GM18861 (cell line): ENCODE measurements at regions not wholly inside any gene's neighbourhood (a gene's known extent, or its start where the extent isn't known, plus 50 kb on each side); places are given as distances from the start of the nearest gene placed in this dataset.

ENCODE experiments used
- ATAC-seq: cut with Tn5 transposase; IDR thresholded peaks from one replicate; pipeline ENCODE4 v1.9.1; 2021; ENCODE audit not compliant: unreplicated experiment

DNA sequence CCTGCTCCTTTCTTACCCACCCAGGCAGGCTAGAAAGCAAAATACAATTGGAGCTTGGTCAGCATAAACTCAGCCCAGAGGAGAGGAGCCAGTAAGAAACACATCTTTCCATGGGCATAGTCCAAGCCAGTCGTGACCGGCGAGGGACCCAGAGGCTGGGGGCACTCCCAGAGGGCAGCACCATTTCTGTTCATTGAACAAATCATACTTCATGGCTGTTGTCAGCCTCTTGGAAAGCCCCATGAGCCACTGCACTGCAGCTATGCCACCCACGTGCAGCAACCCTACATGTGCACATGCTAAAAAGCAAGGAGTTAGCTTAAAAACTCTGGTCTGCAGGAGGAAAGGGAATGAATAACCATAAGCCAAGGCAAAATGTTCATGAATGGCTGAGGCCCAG lies 90.0 kb upstream of the CDKN3 start:
- no peak for ATAC-seq

DNA sequence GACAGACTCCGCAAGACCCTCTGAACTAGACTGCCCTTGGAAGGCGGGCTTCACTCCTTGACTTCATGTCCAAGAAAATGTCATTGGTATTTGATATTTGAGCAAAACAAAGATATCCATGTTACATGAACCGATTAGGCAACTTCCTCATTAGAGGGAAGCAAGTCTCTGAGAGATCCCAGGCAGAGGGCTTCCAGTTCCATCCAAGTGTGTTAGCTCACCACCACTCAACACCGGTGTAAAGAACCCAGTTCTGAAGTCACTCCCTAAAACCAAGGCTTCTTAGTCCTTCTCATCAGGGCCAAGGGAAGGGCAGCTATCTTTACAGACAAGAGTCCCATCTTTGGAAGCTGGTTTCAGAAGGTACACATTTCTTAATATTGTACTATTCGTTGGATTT lies 87.2 kb upstream of the CDKN3 start:
- no peak for ATAC-seq

DNA sequence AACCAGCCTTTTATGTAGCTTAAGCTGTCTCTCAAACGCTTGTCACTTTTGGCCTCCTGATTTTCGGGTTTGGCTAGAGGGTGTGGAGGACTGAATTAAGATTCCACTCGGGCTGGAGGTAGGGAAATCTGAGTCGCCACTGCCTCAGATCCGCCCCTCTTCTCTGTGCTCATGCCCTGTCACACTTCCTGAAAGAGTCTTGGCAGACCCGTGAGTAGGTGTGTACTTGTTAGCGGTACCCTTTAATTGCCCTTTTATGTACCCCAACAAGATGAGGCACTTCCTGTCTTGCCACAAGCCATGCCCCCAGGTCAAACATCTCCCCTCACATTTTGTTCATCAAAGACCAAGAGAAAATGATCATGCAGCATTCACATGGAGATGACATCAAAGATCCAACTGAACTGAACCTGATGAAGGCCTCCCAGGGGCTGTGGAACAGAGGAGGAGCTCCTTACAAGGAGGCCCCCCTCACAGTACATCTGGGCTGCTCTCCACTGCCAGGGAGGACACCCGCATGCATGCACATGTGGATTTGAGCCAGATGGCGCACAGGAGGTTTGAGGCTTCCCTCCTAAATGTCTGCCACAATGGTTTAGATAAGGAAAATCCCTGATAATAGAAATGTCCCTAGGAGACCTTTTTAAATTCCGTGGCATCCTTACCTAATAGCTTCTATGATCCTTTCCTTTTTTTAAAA lies 86.5 kb upstream of the CDKN3 start:
- no peak for ATAC-seq

DNA sequence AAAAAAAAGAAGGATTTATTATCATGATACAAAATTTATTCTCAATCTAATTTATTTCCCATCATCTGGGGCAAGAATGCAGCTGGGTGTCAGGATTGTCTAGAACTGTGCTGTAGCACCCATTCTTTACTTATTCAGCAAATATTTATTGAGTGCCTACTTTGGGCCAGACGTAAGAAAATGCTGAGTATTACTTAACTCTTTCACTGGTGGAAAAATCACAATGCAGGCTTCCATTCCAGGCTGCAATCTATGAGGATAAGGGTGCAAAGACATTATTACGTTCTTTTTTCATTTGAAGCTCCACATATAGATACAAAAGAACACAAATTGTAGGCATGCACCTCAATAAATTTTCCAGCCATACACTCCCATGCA lies 86.0 kb upstream of the CDKN3 start:
- no peak for ATAC-seq

DNA sequence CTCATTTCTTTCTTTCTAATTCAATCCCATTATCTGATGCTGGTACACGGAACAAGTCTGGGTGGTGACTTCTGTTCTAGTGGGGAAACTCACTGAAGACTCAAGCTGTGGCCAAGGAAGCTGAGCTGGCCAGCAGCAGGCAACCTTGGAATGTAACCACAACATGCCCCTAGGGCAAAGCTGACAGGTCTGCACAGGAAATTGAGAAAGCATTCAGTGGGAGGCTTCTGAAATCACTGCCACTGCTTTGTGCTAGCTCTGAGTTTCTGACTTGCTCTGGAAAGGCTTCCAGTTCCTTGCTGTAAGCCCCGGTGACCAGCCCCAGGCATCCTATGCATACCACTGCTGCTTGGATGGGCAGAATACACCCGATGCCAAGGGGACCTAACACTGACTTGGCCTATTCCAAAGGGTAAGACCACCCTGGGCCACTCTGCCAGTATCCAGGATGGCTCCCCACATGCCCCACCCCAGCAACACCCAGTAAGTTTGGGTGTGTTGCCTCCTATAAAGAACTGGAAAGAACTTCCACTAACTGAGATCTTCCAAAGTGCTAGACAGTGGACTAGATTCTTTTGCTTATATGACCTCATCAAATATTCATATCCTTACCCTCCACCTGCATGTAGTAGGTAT lies 84.5 kb upstream of the CDKN3 start:
- no peak for ATAC-seq

DNA sequence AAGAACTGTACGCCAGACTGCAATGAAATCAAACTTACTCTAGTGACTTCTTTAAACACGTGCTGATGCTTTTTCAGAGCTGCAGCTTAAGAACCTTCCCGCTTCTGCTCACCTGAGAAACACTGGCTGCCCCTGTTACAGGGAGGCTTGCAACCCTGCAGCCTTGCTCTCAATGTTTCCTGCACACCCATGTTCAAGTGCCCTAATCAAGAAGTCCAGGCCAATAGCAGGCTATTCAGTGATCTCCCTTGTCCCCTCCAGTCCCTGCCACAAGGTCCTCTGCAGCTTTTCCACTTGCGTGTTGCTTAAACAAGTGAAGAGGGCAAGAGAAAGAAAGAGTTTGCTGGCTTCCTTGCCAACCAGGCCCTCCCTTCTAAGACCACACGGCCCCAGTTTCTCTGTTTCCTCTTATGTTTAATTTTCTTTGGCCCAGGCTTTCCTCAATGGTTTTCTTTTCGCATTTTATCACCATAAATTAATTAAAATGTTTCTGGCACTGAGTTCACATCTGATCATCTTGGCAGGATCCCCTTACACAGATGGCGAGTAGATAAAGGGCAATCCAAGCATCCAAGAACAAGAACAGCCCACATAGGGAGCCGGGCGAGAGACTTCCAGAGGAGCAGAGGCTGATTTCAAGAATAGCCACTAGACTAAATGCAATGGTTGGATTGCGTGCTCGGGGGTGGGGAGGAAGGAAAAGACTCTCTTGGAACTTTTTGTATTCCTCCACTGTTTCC lies 82.3 kb upstream of the CDKN3 start:
- no peak for ATAC-seq

DNA sequence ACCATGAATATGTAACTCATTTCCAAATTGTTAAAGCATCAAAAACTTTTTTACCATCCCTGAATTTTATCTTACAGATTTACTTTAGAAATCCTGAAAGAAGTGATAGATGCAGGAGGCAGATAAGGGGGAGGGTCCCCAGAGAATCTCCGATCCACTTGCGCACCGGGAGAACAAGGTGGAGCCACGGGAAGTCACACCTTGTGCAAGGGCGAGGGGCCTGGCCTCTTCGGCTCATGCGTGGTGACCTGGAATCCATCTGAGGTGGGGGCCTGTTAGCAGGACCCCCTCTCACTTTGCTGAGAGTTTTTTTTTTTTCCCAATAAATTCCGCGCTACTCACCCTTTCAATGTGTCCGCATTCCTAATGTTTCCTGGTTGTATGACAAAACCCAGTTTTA lies 80.2 kb upstream of the CDKN3 start:
- no peak for ATAC-seq

DNA sequence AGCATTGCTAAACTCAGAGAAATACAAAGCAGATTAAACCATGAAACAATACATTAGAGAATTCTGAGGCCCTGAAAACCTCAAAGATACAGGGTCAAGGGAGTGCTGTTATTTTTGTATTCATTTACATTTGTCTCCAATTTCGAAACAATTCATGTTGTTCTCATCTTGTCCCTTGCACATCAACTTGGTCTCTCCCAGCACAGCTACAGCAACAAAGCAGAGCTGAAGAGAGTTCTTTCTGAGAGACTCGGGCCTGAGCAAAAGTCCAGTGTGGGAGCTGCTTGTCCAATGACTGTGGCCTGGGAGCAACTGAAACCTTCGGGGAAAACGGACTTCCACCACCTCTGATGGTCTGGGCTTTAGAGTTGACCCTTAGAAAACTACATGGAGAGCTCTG lies 79.4 kb upstream of the CDKN3 start:
- ATAC-seq, result no peak

DNA sequence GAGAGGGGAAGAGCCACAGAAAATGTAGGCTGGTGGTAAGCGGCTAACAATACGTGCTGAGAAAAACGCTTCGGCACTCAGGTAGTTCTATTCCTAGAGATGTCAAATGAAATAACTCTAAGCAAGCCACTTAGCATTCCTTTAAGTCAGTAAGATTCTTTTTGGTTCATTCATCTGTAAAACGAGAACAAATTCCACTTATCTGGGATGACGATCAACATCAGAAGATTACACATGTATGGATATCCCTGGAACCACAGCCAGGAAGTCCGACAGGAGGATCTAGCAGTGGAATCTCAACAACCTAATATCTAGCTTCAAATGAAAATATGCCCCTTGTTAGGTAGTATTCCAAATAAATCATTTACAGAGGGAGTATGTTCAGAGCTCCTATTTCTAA lies 74.6 kb upstream of the CDKN3 start:
- ATAC-seq, result no peak

DNA sequence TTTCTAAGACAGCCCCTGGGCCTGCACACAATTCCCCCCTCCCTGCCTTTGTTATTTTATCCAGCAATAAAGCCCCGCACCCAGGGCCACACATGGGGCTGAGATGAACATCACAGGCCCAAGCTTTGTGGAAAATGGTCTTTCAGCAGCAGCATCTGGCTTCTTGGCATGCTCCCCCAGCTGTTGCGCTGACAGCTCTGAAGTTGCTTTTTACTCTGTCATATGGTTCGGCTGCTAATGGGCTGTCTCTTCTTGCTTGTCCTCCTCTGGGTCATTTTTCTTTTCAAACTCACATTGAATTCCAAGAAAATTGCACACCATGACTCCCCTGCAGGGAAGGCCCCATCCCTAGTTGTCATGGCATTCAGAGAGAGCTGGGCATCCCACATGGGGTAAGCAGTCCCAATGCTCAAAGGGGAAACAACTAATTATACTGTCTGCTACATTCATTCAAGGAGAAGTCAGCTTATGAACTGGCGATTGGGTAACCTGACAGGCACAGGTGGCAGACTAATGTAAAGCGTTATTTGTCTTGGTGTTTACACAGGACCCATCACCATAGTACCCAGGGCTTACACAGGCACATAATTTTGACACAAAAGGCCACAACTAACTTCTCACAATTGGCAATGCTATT lies 74.0 kb upstream of the CDKN3 start:
- ATAC-seq, result no peak

DNA sequence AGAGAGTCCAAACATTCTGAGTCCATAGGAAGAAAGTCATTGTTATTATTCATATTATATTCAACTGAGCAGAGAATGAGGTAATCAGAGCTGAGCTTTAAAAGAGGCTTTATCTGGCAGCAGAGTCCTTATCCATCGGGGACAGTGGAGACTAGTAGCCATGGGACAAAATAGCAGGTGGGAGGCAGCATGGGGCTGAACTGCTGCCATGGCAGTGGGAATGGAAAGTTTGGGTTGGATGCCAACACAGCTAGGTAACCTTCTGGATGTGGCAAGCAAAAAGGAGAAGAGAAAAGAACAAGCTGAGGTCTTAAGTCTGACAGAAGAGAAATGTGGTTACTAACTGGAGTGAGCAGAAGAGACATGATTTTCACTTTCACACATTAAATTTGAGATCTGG lies 71.0 kb upstream of the CDKN3 start:
- no peak for ATAC-seq

DNA sequence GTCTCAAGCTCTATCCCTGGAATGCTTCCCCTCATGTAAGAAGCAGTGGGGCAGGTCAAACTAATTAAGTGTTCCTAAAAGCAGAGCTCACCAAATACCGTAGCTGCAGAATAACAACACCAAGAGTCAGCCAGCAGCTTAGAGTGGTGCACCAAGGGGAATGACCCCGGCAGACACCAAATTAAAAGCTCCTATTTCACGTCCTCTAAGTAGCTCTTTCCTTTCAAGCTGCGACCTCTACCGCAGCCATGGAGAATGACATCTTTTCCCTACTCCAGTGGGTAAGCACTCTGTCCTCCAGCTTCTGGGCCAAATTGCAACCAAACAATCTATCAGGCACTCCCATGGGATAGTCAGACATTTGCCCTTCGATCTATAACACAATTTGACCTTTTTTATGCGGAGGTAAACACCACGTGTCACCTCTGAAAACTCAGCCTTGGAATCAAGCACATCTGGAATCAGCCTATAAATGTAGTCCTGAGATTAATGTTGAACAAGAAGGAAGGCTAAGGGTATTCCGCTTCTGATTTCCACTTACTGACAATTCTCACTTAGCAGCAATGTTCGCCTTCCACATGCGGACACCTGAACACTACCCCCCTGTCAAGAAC lies 67.6 kb upstream of the CDKN3 start:
- ATAC-seq, result no peak

DNA sequence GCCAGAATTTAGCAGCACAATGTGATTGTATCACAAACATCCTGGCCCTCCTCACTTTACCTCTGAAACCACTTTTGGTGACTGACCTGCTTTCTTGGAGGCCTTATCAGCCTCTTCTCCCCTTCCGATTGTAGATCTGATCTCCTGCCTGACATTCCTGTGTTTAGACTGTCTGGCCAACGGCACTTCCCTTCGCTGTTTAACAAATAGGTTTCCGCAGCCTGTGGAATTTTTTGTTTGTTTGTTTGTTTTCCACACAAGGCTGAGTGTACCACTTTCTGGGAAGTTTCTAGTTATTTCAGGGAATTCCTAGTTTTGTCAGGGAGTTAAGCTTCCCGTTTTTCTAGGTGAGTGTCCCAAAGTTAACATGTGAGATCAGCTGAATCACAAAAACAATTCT lies 65.9 kb upstream of the CDKN3 start:
- no peak for ATAC-seq

DNA sequence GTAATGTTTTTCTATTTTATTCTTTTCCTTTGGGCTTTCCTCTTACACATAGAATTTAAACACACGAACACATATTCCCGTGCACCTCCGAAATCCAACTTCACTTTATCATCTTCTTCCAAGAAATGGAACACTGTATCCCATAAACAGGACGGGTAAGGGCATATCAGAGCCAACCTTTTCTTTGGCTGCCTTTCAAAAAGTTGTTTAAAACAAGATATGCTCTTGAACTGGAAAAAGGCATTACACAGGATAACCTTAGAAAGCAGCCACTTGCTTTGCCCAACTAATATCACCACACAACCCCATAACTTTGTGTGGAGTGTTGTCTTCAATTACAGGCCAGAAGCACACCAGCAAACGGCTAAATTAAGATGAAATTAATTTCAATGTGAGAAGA lies 65.3 kb upstream of the CDKN3 start:
- no peak for ATAC-seq

DNA sequence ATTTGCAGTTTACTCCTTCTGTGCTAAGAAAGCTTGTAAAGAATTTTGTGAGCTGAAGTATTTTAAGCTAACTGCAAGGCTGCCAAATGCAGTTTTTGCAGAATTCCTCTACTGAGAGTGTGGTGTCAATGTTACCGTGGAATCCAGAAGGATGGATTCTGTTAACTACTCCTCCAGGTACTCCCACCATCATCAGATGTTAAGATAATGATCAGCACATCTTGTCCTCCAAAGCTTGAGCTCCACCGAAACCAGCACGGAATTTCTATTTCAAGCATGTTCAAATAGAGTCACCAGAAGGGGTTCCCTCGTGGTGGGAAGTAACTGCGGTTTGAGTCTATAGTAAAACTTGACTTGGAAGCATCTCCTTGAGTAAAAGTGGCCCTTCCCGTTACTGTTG lies 64.3 kb upstream of the CDKN3 start:
- no peak for ATAC-seq

DNA sequence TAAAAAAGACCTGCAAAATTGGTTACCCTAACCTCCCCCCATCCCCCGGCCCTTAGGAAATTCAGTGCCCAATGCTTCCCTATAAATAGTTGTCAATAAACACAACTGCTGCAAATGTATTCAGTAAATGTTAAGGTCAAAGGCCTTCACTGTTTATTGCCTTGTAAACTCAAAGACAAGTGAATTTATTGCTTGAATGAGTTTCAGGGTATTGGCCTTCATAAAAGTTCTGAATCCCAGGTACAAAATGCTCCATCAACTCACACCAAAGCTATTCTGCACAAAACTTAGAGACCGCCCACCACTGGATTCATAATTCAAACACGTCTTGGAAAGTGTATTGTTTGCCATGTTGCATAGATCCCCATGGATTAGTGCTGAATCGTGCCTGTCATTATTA lies 63.3 kb upstream of the CDKN3 start:
- ATAC-seq, result no peak

DNA sequence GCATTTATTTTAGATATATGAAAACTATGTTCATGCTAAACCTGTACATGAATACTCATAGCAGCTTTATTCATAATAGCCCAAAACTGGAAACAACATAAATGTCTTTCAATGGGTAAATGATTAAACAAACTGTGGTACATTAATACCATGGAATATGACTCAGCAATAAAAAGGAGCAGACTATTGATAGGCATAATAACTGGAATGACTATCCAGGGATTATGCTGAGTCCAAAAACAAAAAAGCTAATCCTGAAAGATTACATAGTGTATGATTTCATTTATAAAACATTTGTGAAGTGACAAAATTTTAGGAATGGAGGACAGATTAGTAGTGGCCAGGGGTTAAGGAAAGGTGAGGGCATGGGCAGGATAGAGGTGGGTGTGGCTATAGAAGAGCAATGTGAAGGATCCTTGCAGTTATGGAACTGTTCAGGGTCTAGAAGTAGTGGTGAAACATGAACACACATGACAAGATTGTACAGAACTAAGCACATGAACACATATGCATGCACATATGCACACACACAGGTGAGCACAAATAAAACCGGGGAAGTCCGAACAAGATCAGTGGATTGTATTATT lies 61.1 kb upstream of the CDKN3 start:
- ATAC-seq, result no peak

DNA sequence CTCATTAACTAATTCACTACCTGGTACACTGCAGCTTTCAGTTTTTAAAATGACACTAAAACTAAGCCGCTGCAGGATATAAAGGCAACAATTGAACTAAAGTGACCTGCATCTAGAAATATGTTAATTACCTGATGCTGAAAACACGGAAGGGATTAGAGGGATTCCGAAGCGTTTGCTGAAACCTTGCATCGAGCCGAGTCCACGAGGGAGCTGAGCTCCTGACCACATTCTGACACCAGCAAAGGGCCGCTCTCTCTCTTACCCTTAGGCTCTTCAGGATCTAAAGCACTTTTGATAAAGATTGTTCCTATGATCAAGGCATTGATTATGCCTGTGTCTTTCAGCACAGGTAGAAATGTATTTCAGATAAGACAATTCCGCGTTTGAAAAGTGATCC lies 59.5 kb upstream of the CDKN3 start:
- no peak for ATAC-seq

DNA sequence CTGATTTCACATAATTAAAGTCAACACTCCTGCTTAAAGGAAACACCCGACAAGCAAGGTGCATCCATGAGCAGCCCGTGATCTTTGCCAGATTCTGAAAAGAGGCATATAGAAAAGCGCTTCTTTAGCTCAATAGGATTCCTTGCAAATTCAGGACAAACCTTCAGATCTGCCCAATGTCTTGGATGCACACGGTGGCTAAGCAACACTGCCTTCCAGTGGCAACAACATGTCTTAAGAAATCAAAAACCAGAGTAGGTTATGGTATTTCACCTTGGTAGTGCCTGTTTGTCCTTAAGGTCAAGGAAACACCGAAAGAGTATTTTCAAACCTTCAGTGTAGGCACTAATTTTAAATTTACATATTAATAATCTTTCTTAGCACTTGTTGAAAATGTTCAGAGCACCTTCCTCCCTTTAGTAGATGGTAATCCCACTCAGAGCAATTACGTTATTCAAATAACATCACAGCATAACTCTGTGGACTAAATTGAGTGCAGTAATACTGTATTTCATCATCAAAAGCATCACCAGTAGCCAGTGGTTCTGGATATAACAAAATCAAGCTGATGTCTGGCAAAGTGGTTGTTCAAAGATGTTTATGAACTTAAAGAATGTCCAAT lies 58.0 kb upstream of the CDKN3 start:
- no peak for ATAC-seq

DNA sequence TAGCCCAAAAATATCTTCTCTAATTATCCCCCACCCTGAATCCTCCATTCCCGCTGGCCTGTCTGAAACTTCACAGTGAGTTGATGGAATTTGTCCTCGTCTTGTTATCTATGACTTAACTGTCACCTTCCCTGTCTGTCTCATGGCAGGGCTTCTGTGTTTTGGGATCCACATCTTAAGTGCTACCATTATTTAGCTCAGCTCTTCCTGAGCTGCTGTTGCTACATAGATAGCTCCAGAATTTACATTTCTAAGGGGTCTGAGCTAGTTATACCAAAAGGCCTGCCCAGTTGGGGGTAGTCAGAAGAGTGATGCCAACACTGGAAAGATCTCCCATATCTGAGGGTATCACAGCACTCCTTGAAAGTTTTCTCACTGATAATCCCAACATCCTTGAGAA lies 57.0 kb upstream of the CDKN3 start:
- no peak for ATAC-seq

DNA sequence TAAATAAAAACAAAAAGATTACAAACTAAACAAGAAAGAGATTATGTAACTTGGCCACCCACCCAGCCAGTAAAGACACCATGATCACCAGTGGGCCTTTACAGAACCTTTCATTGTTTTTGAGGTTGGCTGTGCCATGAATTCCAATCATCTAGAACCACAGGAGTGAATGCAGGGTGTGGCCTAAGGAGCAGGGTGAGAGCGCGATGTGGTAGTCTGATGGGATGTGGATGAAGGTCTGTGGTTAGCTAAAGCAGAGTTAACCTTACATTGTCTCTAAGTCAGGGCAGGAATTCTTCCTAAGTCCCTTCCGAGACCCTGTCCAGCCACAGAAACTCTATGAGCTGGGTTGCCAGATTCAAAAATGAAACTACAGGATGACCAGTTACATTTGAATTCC lies 54.0 kb upstream of the CDKN3 start:
- no peak for ATAC-seq
